ENCODE measurements at regions not wholly inside any gene's neighbourhood (a gene's known extent, or its start where the extent isn't known, plus 50 kb on each side); places are given as distances from the start of the nearest gene placed in this dataset.

GRCh38 chr6:21739838-21740237, 146.3 kb downstream of the SOX4 start:
- Mint-ChIP-seq H3K4me1 (ENCODE audit: low read depth) (no peaks in the 10 kb centered on the region), H3K36me3 (ENCODE audit: low read depth) (no peaks in the 10 kb centered on the region), H3K27ac (no peak overlapping the region), H3K9me3 (no peaks in the 10 kb centered on the region), H3K27me3 (ENCODE audit: insufficient read depth) (peaks cover 15% of the 10 kb centered on the region), H3K4me3 (no peak overlapping the region)
- no peak for DNase-seq (ENCODE audit: low spot score)
- intact Hi-C loops (cut with micrococcal nuclease) = no loop called here

DNA sequence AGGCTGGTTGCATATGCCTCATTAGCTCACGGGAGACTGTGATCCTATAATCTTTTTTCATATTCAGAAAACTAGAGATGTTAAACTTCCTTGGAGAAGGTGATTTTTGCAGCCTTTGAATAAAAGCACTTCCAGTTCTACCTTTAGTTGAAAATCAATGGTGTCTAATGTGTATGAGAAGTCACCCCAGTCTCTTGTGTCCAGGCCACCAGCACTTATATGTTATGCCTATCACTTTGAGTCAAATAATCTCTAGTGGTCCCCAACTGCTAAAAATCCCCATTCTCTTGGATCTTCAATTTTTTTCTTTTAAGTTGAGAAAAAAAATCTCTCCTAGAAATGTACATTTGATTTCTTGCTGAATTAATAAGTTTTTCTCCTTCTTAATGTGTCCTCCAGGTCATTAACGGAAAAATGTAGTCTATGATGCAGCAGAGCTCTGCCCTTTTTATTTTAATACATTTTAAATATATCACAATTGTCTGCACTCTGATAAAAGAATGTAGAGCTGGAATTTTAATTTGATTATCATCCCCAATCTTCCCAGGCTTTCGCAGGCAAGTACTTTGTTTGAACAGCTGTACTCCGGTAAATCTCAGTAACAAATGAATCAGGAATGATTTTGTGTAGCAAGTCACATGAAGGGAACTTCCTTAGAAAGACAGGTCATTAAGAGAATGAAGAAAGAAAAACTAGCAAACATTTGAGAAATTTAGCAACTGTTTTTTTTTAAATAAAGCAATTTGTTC, 147.0 kb downstream of the SOX4 start:
- Mint-ChIP-seq H3K27me3 (ENCODE audit: insufficient read depth) (peaks cover 15% of the 10 kb centered on the region), H3K36me3 (ENCODE audit: low read depth) (no peaks in the 10 kb centered on the region)
- intact Hi-C loops (cut with micrococcal nuclease) = no loop called here

GRCh38 chr6:21741221-21742109, 147.9 kb downstream of the SOX4 start:
- Mint-ChIP-seq H3K36me3 (ENCODE audit: low read depth) (no peaks in the 10 kb centered on the region), H3K9me3 (no peaks in the 10 kb centered on the region), H3K4me3 (no peak overlapping the region), H3K27ac (no peak overlapping the region), H3K4me1 (ENCODE audit: low read depth) (no peaks in the 10 kb centered on the region), H3K27me3 (ENCODE audit: insufficient read depth) (peaks cover 11% of the 10 kb centered on the region)
- intact Hi-C loops (cut with micrococcal nuclease) = no loop called here
- DNase-seq (ENCODE audit: low spot score) = no peak

More for the DNA sequence above, 147.0 kb downstream of the SOX4 start:
- H3K9me3 Mint-ChIP-seq = no peaks in the 10 kb centered on the region
- no peaks in the 10 kb centered on the region for H3K4me1 Mint-ChIP-seq (ENCODE audit: low read depth)
- H3K4me3 Mint-ChIP-seq = no peak overlapping the region
- DNase-seq (ENCODE audit: low spot score) = no peak
- no peak overlapping the region for H3K27ac Mint-ChIP-seq

- Mint-ChIP-seq H3K36me3 (ENCODE audit: low read depth) (no peaks in the 10 kb centered on the region), H3K4me1 (ENCODE audit: low read depth) (no peaks in the 10 kb centered on the region), H3K4me3 (no peak overlapping the region), H3K27me3 (ENCODE audit: insufficient read depth) (peaks cover 11% of the 10 kb centered on the region), H3K9me3 (no peaks in the 10 kb centered on the region), H3K27ac (no peak overlapping the region)
- no peak for DNase-seq (ENCODE audit: low spot score)
- intact Hi-C loops (cut with micrococcal nuclease) = no loop called here
These were observed 148.7 kb downstream of the SOX4 start for GRCh38 chr6:21742238-21742660.

GRCh38 chr6:21744331-21744730, 150.8 kb downstream of the SOX4 start:
- H3K4me3 Mint-ChIP-seq = no peak overlapping the region
- no peaks in the 10 kb centered on the region for H3K36me3 Mint-ChIP-seq (ENCODE audit: low read depth)
- H3K27me3 Mint-ChIP-seq (ENCODE audit: insufficient read depth) = peaks cover 7% of the 10 kb centered on the region
- DNase-seq (ENCODE audit: low spot score) = no peak
- H3K9me3 Mint-ChIP-seq = no peaks in the 10 kb centered on the region
- no peak overlapping the region for H3K27ac Mint-ChIP-seq
- intact Hi-C loops (cut with micrococcal nuclease) = no loop called here
- H3K4me1 Mint-ChIP-seq (ENCODE audit: low read depth) = no peaks in the 10 kb centered on the region

DNA sequence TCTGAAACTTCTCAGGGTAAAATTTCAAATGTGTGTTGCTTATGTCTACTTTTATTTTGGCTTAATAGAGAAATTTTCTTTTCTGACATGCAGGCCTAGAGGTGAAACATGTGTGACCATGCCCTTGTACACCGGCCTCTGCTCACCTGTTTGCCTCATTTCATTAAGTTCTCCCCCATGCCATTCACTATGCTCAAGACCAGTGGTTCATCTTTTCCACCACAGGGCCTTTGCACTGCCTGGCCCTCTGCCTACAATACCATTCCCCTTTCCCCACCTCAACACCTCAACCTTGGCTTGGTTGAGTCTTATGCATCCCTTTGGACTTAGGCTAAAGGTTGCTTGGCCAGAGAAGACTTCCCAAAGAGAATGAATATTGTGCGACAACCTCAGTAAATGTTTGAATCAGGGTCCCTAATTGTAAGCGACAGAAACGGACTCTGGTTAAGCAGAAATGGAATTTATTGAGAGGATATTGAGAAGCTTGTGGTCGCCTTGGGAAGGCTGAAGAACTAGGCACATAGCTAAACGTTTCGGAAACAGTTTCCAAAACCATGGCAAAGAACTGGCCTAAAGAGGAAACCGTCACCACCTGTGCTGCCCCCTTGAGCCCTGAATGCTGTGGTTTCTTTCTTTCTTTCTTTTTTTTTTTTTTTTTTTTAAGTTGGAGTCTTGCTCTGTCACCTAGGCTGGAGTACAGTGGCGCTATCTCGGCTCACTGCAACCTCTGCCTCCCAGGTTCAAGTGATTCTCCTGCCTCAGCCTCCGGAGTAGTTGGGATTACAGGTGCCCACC, 152.2 kb downstream of the SOX4 start:
- Mint-ChIP-seq H3K27ac (no peak overlapping the region), H3K27me3 (ENCODE audit: insufficient read depth) (peaks cover 5% of the 10 kb centered on the region), H3K4me1 (ENCODE audit: low read depth) (no peaks in the 10 kb centered on the region), H3K4me3 (no peak overlapping the region), H3K36me3 (ENCODE audit: low read depth) (no peaks in the 10 kb centered on the region), H3K9me3 (no peaks in the 10 kb centered on the region)
- no peak for DNase-seq (ENCODE audit: low spot score)
- intact Hi-C loops (cut with micrococcal nuclease) = loop anchor here (5.0 kb wide), 1 partner anchor 82 kb away; no protein-coding TSS in a partner anchor

- Mint-ChIP-seq H3K4me3 (no peak overlapping the region), H3K36me3 (ENCODE audit: low read depth) (no peaks in the 10 kb centered on the region)
These were observed 153.9 kb downstream of the SOX4 start for GRCh38 chr6:21747441-21747840.

GRCh38 chr6:21748343-21749056, 154.9 kb downstream of the SOX4 start:
- no peak overlapping the region for H3K4me3 Mint-ChIP-seq
- no peaks in the 10 kb centered on the region for H3K9me3 Mint-ChIP-seq
- intact Hi-C loops (cut with micrococcal nuclease) = loop anchor here (5.0 kb wide), 1 partner anchor 79 kb away; no protein-coding TSS in a partner anchor
- no peak overlapping the region for H3K27ac Mint-ChIP-seq
- DNase-seq (ENCODE audit: low spot score) = no peak
- H3K36me3 Mint-ChIP-seq (ENCODE audit: low read depth) = no peaks in the 10 kb centered on the region
- peaks cover 8% of the 10 kb centered on the region for H3K4me1 Mint-ChIP-seq (ENCODE audit: low read depth)
- peaks cover 3% of the 10 kb centered on the region for H3K27me3 Mint-ChIP-seq (ENCODE audit: insufficient read depth)

More at GRCh38 chr6:21747441-21747840, 153.9 kb downstream of the SOX4 start:
- DNase-seq (ENCODE audit: low spot score) = no peak
- Mint-ChIP-seq H3K27me3 (ENCODE audit: insufficient read depth) (peaks cover 5% of the 10 kb centered on the region), H3K4me1 (ENCODE audit: low read depth) (peaks cover 8% of the 10 kb centered on the region), H3K9me3 (no peaks in the 10 kb centered on the region), H3K27ac (no peak overlapping the region)
- intact Hi-C loops (cut with micrococcal nuclease) = loop anchor here (5.0 kb wide), 1 partner anchor 80 kb away; no protein-coding TSS in a partner anchor

- Mint-ChIP-seq H3K4me3 (no peak overlapping the region), H3K9me3 (no peaks in the 10 kb centered on the region), H3K27me3 (ENCODE audit: insufficient read depth) (no peaks in the 10 kb centered on the region), H3K4me1 (ENCODE audit: low read depth) (peaks cover 8% of the 10 kb centered on the region), H3K36me3 (ENCODE audit: low read depth) (no peaks in the 10 kb centered on the region), H3K27ac (no peak overlapping the region)
- DNase-seq (ENCODE audit: low spot score) = no peak
- intact Hi-C loops (cut with micrococcal nuclease) = loop anchor here (5.0 kb wide), 1 partner anchor 78 kb away; no protein-coding TSS in a partner anchor
These were observed 156.2 kb downstream of the SOX4 start for GRCh38 chr6:21749754-21750153.

DNA sequence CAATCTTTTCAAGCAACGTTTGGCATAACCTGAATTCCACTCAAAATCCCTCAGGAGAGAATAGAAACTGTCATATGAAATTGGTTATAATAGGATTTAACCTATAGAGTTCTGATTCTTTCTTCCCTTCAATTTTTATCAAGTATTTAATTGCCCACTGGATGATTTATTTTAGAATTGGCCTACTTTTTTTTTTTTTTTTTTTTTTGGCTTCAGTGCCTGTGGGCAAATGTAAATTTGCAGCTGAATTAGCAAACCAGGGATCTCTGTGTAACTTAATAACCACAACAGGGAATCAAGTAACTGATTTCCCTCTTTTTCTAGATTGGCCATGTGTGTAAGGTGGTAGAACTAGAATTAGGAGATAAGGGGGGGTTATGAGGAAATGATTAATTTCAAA, 157.0 kb downstream of the SOX4 start:
- no peak overlapping the region for H3K4me3 Mint-ChIP-seq
- no peak overlapping the region for H3K27ac Mint-ChIP-seq
- no peaks in the 10 kb centered on the region for H3K9me3 Mint-ChIP-seq
- H3K4me1 Mint-ChIP-seq (ENCODE audit: low read depth) = peaks cover 8% of the 10 kb centered on the region
- intact Hi-C loops (cut with micrococcal nuclease) = no loop called here
- DNase-seq (ENCODE audit: low spot score) = no peak
- no peaks in the 10 kb centered on the region for H3K36me3 Mint-ChIP-seq (ENCODE audit: low read depth)
- H3K27me3 Mint-ChIP-seq (ENCODE audit: insufficient read depth) = no peaks in the 10 kb centered on the region

DNA sequence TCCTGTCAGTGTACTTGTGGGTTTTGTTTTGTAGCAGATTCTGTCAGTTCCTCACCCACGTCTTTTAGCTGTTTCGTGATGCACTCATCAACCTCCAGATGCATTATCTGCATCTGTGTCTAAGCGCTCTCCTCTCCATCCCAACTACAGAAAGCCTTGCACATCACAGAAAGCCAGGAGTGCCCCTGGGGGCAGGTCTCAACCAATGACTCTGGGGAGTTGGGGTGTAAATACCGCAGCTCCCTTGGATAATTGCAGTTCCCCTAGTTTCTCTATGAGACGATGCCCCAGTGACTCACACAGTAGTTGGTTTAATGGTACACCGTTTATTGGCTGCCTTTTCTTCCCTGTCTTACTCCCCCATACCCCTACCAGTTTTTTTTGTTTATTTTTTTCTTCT, 158.1 kb downstream of the SOX4 start:
- no peak overlapping the region for H3K4me3 Mint-ChIP-seq
- no peak overlapping the region for H3K27ac Mint-ChIP-seq
- H3K9me3 Mint-ChIP-seq = no peaks in the 10 kb centered on the region
- intact Hi-C loops (cut with micrococcal nuclease) = no loop called here
- H3K4me1 Mint-ChIP-seq (ENCODE audit: low read depth) = peaks cover 8% of the 10 kb centered on the region
- no peak for DNase-seq (ENCODE audit: low spot score)
- H3K36me3 Mint-ChIP-seq (ENCODE audit: low read depth) = no peaks in the 10 kb centered on the region
- H3K27me3 Mint-ChIP-seq (ENCODE audit: insufficient read depth) = no peaks in the 10 kb centered on the region
